Tibial nerve (tissue), 4 donors: ENCODE measurements at regions not wholly inside any gene's neighbourhood (a gene's known extent, or its start where the extent isn't known, plus 50 kb on each side); places are given as distances from the start of the nearest gene placed in this dataset.

Source experiments
- DNase-seq, 2 donors: peaks; one replicate each; pipeline ENCODE4 v3.0.0-alpha.2; 2019; ENCODE audit warnings: low spot score in 2 of 2
- H3K27ac ChIP-seq, 4 donors: fragments of 200-600 bp; sonication (generic) in 3 of 4; one replicate each; pipeline ENCODE4 v1.5.1; 2017 to 2019; ENCODE audit warnings: mild to moderate bottlenecking in 1 of 4
- H3K27me3 ChIP-seq, 2 donors: fragments of 200-600 bp; sonication (generic) in 1 of 2; one replicate each; pipeline versions ENCODE4 v1.5.1 to v1.6.0; 2017 to 2019
- H3K36me3 ChIP-seq, 3 donors: fragments of 200-600 bp; sonication (generic); one replicate each; pipeline ENCODE4 v1.5.1; 2018 to 2019
- H3K4me1 ChIP-seq, 4 donors: fragments of 200-600 bp; sonication (generic) in 3 of 4; one replicate each; pipeline ENCODE4 v1.5.1; 2017 to 2019
- H3K4me3 ChIP-seq, 4 donors: fragments of 200-600 bp; sonication (generic) in 3 of 4; one replicate each; pipeline ENCODE4 v1.5.1; 2017 to 2019; ENCODE audit warnings: mild to moderate bottlenecking in 1 of 4, moderate library complexity in 1 of 4
- H3K9me3 ChIP-seq, 4 donors: fragments of 200-600 bp; sonication (generic) in 3 of 4; one replicate each; pipeline ENCODE4 v1.5.1; 2017 to 2019
- CTCF ChIP-seq, 5 experiments: fragments of 200-600 bp in 3 of 5; fragments of 450-650 bp in 2 of 5; sonication (generic) in 3 of 5; IDR thresholded peaks; one replicate each; pipeline ENCODE4 v1.5.1; 2016 to 2019; ENCODE audit warnings: antibody characterized with exemption in 5 of 5, mild to moderate bottlenecking in 3 of 5, moderate library complexity in 2 of 5
- EP300 ChIP-seq, 2 donors: sonication (generic); formaldehyde crosslinking; IDR thresholded peaks; one replicate each; pipeline ENCODE4 v1.6.1; 2017; ENCODE audit warnings: antibody characterized with exemption in 2 of 2, mild to moderate bottlenecking in 1 of 2
- POLR2A ChIP-seq, 2 donors: fragments of 450-650 bp; IDR thresholded peaks; one replicate each; pipeline ENCODE4 v1.6.1; 2017; ENCODE audit warnings: antibody characterized with exemption in 2 of 2, mild to moderate bottlenecking in 2 of 2, moderate library complexity in 2 of 2
- WGBS, 2 donors: methylation state at CpG; one replicate each; pipeline ENCODE4 v1.1.5; 2018; 5-methylcytosine and 5-hydroxymethylcytosine counted together

- TF ChIP-seq POLR2A (IDR thresholded peaks at IDR 0.05) (no peak), CTCF (IDR thresholded peaks at IDR 0.05) (no peak), EP300 (IDR thresholded peaks at IDR 0.05) (no peak)
- no peaks in the 10 kb centered on the region for H3K36me3 ChIP-seq
- no peak overlapping the region for H3K4me3 ChIP-seq
- H3K9me3 ChIP-seq = no peaks in the 10 kb centered on the region
- peaks cover 0 to 16% (median 2%) of the 10 kb centered on the region in 4 donors for H3K4me1 ChIP-seq
- DNase-seq = no peak
- WGBS, 2 donors = 70 to 71% methylated on average over 4 of the region's 4 CpGs
- H3K27ac ChIP-seq = no peak overlapping the region
- H3K27me3 ChIP-seq = no peaks in the 10 kb centered on the region
These were observed 349.4 kb downstream of the NUF2 start for GRCh38 chr1:163670989-163671757.

GRCh38 chr1:163672976-163673758 lies 351.4 kb downstream of the NUF2 start:
- Histone ChIP-seq H3K27ac (peak overlapping the region in 1 of 4 donors; percentile 9), H3K4me1 (peaks cover 0 to 16% (median 2%) of the 10 kb centered on the region in 4 donors), H3K36me3 (no peaks in the 10 kb centered on the region), H3K4me3 (no peak overlapping the region), H3K9me3 (no peaks in the 10 kb centered on the region), H3K27me3 (no peaks in the 10 kb centered on the region)
- TF ChIP-seq CTCF (IDR thresholded peaks at IDR 0.05) (no peak), EP300 (IDR thresholded peaks at IDR 0.05) (no peak), POLR2A (IDR thresholded peaks at IDR 0.05) (no peak)
- 66 to 68% methylated on average over 9 of the region's 9 CpGs for WGBS, 2 donors
- no peak for DNase-seq

GRCh38 chr1:163673759-163674151 lies 352.0 kb downstream of the NUF2 start:
- Histone ChIP-seq H3K9me3 (no peaks in the 10 kb centered on the region), H3K4me1 (peaks cover 0 to 16% (median 2%) of the 10 kb centered on the region in 4 donors), H3K27ac (peak overlapping the region in 1 of 4 donors; percentile 9), H3K27me3 (no peaks in the 10 kb centered on the region), H3K4me3 (no peak overlapping the region), H3K36me3 (no peaks in the 10 kb centered on the region)
- 19 to 25% methylated on average over 8 of the region's 8 CpGs for WGBS, 2 donors
- TF ChIP-seq EP300 (IDR thresholded peaks at IDR 0.05) = no peak
- no peak for TF ChIP-seq CTCF (IDR thresholded peaks at IDR 0.05)
- no peak for TF ChIP-seq POLR2A (IDR thresholded peaks at IDR 0.05)
- DNase-seq = no peak

- no peaks in the 10 kb centered on the region for H3K36me3 ChIP-seq
- H3K4me1 ChIP-seq = peaks cover 0 to 16% (median 2%) of the 10 kb centered on the region in 4 donors
- H3K27me3 ChIP-seq = no peaks in the 10 kb centered on the region
- no peak for DNase-seq
- H3K9me3 ChIP-seq = no peaks in the 10 kb centered on the region
- H3K4me3 ChIP-seq = no peak overlapping the region
- 68 to 73% methylated on average over 1 of the region's 1 CpG for WGBS, 2 donors
- H3K27ac ChIP-seq = peak overlapping the region in 2 of 4 donors; percentile 23 to 32
- TF ChIP-seq EP300 (IDR thresholded peaks at IDR 0.05) = no peak
- TF ChIP-seq CTCF (IDR thresholded peaks at IDR 0.05) = no peak
- no peak for TF ChIP-seq POLR2A (IDR thresholded peaks at IDR 0.05)
These were observed 352.5 kb downstream of the NUF2 start for GRCh38 chr1:163674236-163674635.

- no peak for DNase-seq
- no peaks in the 10 kb centered on the region for H3K9me3 ChIP-seq
- no peaks in the 10 kb centered on the region for H3K4me1 ChIP-seq
- H3K27me3 ChIP-seq = no peaks in the 10 kb centered on the region
- WGBS, 2 donors = 89 to 91% methylated on average over 1 of the region's 1 CpG
- H3K36me3 ChIP-seq = no peaks in the 10 kb centered on the region
- no peak for TF ChIP-seq EP300 (IDR thresholded peaks at IDR 0.05)
- no peak for TF ChIP-seq CTCF (IDR thresholded peaks at IDR 0.05)
- TF ChIP-seq POLR2A (IDR thresholded peaks at IDR 0.05) = no peak
- H3K4me3 ChIP-seq = no peak overlapping the region
- H3K27ac ChIP-seq = no peak overlapping the region
These were observed 363.0 kb downstream of the NUF2 start for GRCh38 chr1:163684785-163685184.
